SKM-1 (cell line): ENCODE measurements at regions not wholly inside any gene's neighbourhood (a gene's known extent, or its start where the extent isn't known, plus 50 kb on each side); places are given as distances from the start of the nearest gene placed in this dataset.
"Not testable (repeated sequence)": the region's sequence is repeated elsewhere in the genome, so short reads cannot be mapped to it uniquely, and the experiment has no call there.

ENCODE experiments used
- DNase-seq: peaks from one replicate; lab custom pipeline; 2025; ENCODE audit not compliant: unreplicated experiment; lab: John Stamatoyannopoulos, UW

DNA sequence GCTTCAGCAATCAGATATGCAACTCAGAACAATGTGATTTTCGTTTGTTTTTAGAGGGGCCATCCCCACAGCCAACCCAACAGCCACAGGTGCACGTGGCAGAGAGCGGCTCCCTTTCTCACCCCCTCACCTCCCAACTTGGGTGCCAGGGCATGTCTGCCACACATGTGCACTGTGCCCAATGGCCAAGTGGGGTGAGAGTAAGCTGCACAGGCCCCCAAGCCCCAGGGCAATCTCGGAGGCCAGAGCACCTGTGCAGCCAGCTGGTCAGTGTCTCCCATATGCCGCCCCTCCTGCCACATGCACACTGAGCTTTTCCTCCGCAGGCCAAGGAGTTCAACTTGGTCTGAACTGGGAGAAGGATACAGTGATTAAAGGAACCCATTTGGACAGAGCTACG is 1130.2 kb downstream of the DSC3 start:
- no peak for DNase-seq

DNA sequence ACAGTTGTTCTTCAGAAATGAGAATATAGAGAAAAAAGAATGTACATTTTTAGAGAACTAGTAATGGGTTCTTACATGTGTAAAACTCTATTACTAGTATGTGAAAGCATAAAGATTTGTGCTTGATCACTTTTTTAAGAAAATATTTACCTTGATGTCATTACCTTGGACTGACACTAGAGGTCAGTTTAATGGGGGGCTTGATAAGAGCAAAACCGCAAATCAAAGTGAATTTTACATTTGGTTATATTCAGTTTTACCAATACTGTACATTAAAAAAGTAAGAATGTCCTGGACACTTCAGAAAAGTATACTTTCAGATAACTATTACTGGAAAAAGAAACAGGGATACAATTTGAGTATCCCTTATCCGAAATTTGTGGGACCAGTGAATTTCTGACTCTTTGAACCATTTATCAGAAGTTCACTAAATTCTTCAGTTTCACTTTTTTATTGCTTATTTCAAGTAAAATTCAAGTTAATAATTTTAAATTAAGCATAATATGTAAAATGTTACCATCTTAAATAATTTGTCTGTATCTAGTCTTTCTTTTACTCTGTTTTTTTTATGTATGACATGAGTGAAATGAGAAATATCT is 1149.5 kb downstream of the DSC3 start:
- DNase-seq, result no peak

DNA sequence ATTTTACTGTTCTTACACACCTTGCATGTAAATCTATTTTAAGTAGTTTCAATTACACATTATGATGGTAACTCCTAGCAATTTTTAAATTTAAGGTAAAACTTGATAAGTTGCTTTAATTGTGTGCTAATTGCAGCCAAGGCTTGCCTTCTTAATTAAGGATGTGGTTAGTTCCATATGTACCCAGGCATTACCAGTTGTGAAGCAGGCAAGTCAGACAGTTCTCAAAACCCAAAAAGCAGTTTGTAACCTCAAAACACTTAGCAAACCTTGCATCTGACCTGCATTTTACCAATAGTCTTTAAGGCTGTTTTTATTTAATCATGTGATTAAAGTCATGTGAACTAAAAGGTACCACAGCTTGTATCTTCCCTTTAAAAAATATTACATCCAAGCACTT is 1159.4 kb downstream of the DSC3 start:
- no peak for DNase-seq

DNA sequence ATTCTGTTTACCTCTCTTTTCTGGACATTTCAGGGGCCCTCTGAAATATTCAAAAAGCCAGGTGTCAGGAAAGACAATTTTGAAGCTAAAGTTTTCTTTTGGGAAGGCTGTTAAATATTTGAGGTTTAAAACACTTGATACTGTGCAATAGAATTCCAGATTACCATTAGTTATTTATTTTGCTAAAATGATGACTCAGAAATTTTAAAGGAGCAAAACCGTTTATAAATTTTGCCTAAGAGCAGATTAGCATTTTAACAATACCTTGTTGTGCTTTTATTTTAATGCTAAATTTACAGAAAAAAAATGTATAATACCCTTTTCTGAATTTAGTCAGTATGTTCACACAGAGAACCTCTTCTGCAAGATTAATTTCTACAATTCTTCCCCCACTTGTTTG is 1159.9 kb downstream of the DSC3 start:
- no peak for DNase-seq

DNA sequence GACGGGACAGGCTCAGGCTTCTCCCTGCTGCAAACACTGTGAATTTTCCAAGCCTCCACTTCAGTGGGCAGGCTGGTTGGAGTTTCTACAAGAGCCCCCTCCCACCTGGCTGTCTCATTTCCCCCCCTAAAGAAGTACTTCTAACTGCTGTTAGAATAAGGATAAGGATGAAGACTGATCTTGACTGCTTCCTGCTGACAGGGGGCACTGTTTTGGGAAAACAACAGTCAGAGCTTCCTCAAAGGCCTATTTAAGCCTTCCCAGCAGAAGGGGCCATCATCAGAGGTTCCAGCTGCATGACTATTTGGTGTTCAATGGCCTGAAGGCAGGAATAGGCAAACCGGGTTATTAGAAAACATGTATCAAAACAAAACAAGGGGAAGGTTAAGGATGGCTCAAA is 1162.8 kb downstream of the DSC3 start:
- DNase-seq, result no peak

DNA sequence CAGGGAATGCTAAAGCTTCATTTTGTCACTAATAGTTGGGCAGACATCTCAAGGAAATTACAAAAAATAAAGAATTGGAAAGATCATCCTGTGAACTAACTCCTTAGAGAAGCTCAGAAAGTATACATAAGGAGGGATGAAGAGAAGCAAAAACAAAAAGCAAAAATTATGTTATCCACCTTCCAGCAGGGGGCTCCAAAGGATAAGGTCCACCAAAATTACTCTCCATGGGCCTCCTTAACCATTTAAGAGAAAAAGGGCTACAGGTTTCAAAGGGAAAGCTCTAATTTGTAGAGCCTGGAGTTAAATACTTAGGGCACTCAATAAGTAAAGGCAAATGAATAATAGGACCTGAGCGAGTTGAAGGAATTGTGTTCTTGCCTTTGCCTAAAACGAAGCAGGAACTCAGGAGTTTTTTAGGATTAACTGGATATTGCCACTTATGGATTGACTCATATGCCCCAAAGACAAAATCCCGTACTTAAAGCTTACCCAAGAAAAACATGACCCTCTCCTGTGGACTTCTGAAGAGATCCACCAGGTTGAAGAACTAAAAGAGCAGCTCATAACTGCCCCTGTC is 1167.9 kb downstream of the DSC3 start:
- DNase-seq, result peak; percentile 30

DNA sequence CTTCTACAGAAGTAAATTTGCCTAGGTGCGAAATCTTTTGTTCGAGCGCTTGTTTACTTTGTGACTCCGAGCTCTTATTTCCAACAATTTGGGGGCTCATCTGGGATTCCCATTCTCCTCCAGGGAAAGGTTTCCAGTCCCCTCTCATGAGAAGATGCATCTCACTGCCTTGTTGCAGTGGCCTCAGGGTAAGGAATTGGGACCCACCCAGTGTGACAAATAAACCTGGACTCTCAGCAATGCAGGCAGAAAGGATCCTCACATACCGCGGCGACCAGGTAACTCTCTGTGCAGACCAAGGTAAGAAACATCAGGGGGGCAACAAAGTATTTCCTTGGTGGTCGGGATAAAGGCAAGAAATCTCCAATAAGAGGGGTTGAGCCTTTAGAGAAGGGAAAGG is 1169.3 kb downstream of the DSC3 start:
- no peak for DNase-seq

DNA sequence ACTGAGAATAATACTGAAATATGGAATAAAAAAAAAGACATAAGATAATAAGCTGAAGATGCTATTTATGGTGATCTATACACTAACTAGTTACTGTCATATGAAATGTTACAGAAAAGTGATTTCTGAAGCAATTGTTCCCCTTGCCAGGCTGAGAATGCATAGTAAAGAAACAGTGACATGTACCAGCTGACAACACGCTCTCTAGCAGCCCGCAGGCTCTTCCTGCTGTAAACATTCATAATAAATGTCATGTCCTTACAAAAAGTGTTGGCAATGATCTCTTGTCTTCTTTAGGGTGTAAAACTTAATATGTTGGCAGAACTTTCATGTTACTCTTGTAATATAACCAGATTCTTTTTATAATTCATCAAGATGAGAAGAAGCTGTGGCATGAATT is 1171.3 kb downstream of the DSC3 start:
- DNase-seq, result no peak

DNA sequence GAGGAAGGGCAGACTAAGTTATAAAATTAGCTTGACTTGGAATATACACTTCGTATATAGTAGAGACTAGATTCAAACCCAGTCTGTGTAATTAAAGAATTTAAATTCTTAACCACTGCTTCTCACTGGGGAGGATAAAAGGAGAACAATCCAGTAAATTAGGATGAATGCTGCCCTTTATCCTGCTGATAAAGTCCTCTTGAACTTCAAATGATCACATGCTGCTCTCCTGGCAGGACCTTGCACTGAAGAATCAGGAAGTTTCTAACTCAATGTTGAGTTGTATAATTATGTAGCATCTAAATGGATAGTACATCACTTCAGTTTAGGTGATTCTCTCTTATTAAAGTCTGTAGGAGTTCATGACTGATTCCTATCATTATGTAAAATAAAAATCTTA is 1179.7 kb downstream of the DSC3 start:
- no peak for DNase-seq

DNA sequence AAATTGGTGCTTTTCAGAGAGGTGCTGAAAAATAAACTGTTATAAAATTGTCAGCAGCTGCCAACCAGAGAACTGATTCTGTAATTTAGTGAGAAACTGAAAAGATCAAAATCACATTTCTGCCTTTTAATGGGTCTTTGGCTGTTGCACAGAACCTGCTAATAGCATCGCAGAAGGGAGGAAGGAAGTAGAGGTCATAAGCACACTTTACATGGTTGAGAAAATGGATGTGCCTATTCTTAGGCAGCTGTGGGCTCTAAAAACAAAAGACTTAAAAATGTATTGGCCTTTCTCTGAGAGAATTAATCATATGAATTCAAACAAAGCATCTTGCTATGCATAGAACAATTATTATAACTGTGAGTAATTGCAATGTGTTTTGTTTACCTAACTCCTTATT is 1186.9 kb downstream of the DSC3 start:
- no peak for DNase-seq

DNA sequence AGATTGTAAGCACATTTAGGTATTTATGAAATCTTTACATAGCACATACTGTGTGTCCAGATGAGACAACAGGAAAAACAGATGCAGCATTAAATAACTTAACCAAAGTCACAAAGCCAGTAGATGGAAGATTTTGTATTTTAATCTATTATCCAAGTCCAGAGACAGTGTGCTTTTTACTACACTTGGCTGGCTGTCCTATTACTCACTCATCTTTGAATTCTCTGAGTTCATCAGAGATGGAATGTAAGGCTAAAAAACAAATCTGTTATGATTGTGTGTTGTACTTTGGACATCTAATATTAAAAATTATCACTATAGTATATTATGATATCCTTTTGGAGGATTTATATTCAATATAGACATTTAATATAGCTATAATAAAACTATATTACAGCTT is 1189.4 kb downstream of the DSC3 start:
- DNase-seq, result no peak

DNA sequence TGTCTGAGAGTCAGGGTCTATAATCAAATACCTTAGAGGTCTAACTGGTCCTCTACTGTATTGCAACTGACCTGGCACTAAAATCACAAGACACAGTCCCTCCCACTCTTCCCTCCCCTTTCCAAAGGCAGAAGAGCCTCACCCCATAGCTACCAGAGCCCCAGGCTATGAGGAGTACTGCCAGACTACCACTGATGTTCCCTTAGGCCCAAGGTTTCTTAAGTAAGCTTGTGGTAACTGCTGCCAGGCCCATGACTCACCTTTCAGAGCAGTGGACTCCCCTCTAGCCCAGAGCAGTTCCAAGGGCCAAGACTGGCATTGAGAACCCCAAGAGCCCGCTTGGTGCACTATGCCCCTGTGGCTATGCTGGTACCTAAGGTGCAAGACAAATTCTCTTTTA is 1193.4 kb downstream of the DSC3 start:
- DNase-seq, result no peak

DNA sequence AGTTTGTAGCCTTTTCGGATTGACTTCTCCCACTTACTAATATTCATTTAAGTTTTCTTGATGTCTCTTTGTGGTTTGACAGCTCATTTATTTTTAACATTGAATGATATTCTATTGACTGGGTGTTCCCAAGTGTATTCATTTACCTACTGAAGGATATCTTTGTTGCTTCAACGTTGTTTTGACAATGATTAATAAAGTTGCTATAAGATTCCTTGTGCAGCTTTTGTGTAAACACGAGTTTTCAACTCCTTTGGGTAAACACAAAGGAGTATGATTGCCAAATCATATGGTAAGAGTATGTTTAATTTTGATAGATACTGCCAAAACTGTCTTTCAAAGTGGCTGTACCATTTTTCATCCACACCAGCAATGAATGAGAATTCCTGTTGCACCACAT is 1200.9 kb downstream of the DSC3 start:
- no peak for DNase-seq

DNA sequence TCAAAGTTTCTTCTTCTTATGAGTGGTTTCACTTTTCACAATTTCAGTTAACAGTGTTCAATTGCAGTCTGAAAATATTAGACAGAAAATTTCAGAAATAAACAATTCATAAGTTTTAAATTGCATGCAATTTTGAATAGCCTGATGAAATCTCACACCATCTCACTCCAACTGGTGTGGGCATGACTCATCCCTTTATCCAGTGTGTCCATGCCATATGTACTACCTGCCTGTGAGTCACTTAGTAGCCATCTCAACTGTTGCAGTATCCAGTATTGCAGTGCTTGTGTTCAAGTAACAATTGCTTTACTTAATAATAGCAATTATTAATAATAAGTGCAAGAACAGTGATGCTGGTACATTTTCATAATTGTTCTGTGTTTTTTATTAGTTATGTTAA is 1202.5 kb downstream of the DSC3 start:
- DNase-seq, result no peak

DNA sequence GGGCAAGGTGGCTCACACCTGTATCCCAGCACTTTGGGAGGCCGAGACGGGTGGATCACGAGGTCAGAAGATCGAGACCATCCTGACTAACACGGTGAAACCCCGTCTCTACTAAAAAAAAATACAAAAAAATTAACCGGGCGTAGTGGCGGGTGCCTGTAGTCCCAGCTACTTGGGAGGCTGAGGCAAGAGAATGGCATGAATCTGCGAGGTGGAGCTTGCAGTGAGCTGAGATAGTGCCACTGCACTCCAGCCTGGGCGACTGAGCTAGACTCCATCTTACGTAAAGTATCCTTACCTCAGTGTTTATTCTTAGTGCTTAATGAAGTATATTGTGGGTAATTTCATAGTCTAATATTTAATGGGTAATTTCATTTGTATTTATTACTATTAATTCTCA is 1203.6 kb downstream of the DSC3 start:
- not testable (repeated sequence) for DNase-seq

DNA sequence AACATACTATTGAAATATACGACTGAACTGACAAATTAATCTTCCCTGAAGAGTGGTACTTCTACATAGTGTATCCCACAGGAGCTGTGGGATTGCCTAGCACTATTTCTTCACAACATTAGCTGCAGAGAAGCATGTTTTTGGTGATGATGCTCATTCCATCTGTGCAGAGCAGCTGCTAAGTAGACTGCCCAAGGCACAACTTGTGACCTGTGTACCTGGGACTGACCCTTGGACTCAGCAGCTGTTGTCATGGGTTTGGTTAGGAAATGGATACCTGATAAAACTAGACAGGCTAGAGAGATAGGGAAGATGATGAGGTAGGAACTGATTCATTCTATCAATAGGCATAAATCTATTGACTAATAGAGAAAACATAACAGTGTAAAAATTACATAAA is 1204.0 kb downstream of the DSC3 start:
- no peak for DNase-seq

DNA sequence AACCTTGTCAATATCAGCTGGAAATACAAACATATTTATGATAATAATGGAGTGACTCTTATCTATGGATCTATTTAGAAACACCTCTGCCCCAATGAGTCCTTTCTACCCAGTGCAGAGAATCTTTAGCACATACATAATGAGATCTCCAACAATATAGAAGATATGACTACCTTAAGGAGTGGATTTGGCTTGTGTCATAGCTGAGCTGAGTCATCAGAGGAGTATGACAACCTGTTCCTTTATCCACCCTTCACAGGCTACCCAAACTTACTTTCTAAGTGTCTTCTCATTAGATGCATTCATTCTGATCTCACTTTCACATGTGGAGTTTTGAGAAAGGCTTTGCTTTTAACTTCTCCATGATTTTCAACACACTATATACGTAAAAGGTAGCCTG is 1218.9 kb downstream of the DSC3 start:
- no peak for DNase-seq

DNA sequence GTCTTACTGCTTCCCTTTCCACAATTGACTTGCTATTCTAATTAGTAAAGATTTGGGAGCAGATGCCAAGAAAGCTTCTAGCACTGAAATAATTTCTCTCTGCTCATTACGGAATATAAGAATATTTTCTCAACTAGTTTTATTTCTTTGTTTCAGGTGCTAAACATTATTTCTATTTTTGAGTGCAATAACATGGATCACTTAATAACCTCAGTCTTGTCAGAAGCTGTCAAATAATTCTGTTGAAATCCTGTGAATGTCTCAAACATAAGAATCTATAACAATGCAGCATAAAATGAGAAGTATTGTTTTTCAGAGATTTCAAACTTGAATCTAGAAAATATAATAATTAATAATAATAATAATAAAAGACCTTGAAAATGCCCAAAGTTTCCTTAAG is 1221.0 kb downstream of the DSC3 start:
- no peak for DNase-seq

DNA sequence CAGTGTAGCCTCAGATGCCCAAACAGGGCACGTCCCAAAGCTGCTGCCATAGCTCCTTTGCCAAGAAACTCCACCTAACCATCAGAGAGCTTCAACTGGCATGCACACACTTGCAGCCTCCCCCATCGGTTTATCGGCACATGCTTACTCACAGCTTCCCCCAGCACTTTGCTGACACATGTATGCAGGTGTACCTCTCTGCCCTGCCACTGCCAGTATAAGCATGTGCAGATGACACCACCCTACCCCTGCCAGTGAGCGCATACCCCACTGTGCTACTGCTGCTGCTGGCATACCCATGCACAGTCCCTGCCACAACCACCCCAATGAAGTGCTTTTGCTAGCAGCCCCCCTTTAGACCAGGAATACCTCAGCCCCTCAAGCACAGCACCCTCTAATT is 1231.0 kb downstream of the DSC3 start:
- DNase-seq, result no peak

DNA sequence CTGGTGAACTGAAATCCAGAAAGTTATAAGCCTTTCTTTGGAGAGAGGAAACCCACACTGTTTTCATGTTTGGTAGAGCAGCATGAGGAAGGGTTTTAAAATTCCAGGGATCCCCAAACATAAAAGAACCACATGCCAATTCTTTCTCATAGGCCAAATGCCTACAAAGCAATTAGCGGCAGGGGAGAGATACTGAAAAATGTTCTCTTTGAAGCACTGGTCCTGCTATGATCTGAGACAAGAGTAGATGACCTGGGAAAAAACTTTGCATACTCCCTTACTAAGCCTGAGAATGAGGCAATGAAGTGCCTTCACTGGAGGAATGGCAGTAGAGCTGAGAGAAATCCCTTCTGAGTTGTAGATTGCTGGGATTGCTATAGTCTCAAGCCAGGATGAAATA is 1261.7 kb downstream of the DSC3 start:
- DNase-seq, result no peak

DNA sequence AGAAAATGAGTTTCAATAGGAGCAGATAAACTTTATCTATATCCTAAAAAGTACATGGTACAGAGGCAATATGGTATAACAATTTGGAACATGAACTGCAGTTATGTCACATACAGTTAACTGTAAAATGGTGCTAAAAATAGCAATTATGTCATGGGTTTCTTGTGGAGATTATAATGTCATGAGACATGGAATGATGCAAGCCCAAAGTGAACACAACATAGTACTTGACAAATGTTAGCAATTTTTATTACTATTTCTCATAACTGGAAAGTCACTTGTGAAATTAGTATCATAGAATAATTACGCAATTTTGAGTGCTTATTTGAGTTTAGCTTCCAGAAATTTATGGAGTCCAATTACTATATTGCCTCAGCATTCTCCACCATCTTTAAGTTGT is 1263.4 kb downstream of the DSC3 start:
- no peak for DNase-seq

DNA sequence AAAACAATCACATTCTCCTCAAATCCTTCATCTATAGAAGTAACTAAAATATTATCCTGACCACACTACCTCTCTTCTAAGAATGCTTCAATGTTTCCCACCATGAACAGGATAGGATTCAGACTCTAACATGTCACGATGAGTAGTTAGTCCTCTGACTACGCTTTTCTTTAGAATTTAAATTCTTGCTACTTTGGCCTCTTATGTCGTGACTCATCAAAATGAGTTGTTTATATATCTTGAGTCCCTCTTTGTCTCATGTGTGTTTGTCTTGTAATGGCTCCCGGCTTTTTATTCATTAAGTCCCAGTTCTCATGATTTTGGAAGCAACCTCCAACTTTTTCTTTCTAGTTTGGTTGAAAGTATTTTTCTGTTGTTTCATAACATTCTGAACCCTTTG is 1289.2 kb downstream of the DSC3 start:
- no peak for DNase-seq

DNA sequence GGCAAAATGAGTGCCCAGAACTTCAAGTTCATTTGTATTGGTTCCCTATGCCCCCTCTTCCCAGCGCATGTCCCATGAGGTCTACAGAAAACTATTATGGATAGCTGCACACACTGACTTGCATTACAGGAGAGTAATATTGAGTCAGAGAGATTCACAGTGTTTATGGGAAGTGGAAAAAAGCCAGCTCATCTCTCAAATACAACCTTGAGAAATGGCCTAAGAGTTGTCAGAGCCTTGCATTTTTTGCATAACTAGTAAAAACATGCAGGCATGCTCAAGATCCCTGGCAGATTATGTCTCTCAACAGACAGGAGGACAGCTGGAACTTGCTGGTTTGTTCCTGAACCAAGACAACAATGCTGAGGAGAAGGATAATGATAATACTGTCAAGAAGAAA is 1292.8 kb downstream of the DSC3 start:
- no peak for DNase-seq

DNA sequence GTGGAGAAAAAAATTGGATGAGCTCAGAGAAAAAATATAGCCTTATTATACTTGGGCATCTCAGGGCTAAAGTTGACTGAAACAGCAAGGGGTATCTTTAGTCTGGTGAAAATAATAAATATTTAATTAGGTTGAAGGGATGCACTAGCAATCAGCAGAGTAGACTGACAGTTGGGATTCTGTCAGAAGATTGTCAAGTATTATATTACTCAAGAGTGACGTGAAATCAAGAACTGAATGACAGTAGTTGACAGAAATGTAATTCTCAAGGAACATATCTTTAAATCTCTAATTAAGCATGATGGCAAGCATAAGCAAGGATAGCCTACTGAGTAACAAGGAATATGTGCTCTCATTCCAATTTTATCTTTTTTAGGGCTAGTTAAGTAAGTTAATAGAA is 1301.1 kb downstream of the DSC3 start:
- DNase-seq, result no peak
